Esophagus squamous epithelium (tissue), 5 donors: ENCODE measurements at regions not wholly inside any gene's neighbourhood (a gene's known extent, or its start where the extent isn't known, plus 50 kb on each side); places are given as distances from the start of the nearest gene placed in this dataset.

Source experiments
- DNase-seq: peaks from one replicate; lab custom pipeline; 2025; lab: John Stamatoyannopoulos, UW
- H3K27ac ChIP-seq, 4 donors: fragments of 200-600 bp; sonication (generic); one replicate each; pipeline ENCODE4 v1.5.1; 2016 to 2019; ENCODE audit warnings: mild to moderate bottlenecking in 1 of 4
- H3K27me3 ChIP-seq, 4 donors: fragments of 200-600 bp; sonication (generic); 1 replicate in 3 of 4; 2 replicates in 1 of 4; pipeline versions ENCODE4 v1.5.1 to v1.6.0; 2017 to 2021; ENCODE audit warnings: antibody characterized with exemption in 1 of 4
- H3K36me3 ChIP-seq, 3 donors: fragments of 200-600 bp; sonication (generic); one replicate each; pipeline ENCODE4 v1.5.1; 2016 to 2019
- H3K4me1 ChIP-seq, 3 donors: fragments of 200-600 bp; sonication (generic); one replicate each; pipeline ENCODE4 v1.5.1; 2017 to 2019
- H3K4me3 ChIP-seq, 4 donors: fragments of 200-600 bp; sonication (generic); 1 replicate in 3 of 4; 2 replicates in 1 of 4; pipeline ENCODE4 v1.5.1; 2016 to 2019; ENCODE audit warnings: mild to moderate bottlenecking in 2 of 4, moderate library complexity in 1 of 4
- H3K9me3 ChIP-seq, 3 donors: fragments of 200-600 bp; sonication (generic); one replicate each; pipeline ENCODE4 v1.5.1; 2016 to 2019
- CTCF ChIP-seq, 6 experiments: fragments of 450-650 bp in 4 of 6; fragments of 200-600 bp in 2 of 6; sonication (generic) in 2 of 6; IDR thresholded peaks; one replicate each; pipeline ENCODE4 v1.5.1; 2016 to 2019; ENCODE audit warnings: antibody characterized with exemption in 6 of 6, mild to moderate bottlenecking in 4 of 6, moderate library complexity in 4 of 6
- POLR2A ChIP-seq, 4 donors: fragments of 450-650 bp; IDR thresholded peaks; one replicate each; pipeline ENCODE4 v1.6.1; 2017; ENCODE audit warnings: antibody characterized with exemption in 4 of 4, mild to moderate bottlenecking in 4 of 4, moderate library complexity in 3 of 4
- WGBS, 2 donors: methylation state at CpG; one replicate each; pipeline ENCODE4 v1.1.5; 2018; 5-methylcytosine and 5-hydroxymethylcytosine counted together
- intact Hi-C: fragments of 100-400 bp; cut with DNase I; formaldehyde crosslinking; loops from one replicate; pipeline ENCODE4 v1.15.0; 2022
- donor health status: DM: yes; HTN: yes; CAD: no.

- Histone ChIP-seq H3K9me3 (no peaks in the 10 kb centered on the region), H3K27ac (no peak overlapping the region), H3K27me3 (no peaks in the 10 kb centered on the region), H3K4me1 (no peaks in the 10 kb centered on the region), H3K4me3 (no peak overlapping the region), H3K36me3 (no peaks in the 10 kb centered on the region)
- intact Hi-C loops: no loop called here
- no peak for DNase-seq
- TF ChIP-seq CTCF (IDR thresholded peaks at IDR 0.05): no peak
- TF ChIP-seq POLR2A (IDR thresholded peaks at IDR 0.05): no peak
- 15 to 49% methylated on average over 4 of the region's 4 CpGs for WGBS, 2 donors
Observed at GRCh38 chr9:1156794-1157550, 106.8 kb downstream of the DMRT2 start.

- TF ChIP-seq POLR2A (IDR thresholded peaks at IDR 0.05) (no peak), CTCF (IDR thresholded peaks at IDR 0.05) (no peak)
- intact Hi-C loops: no loop called here
- DNase-seq: no peak
Observed at GRCh38 chr9:1157836-1158235, 107.7 kb downstream of the DMRT2 start.

GRCh38 chr9:1170918-1171317, 120.8 kb downstream of the DMRT2 start:
- 86 to 88% methylated on average over 3 of the region's 3 CpGs for WGBS, 2 donors

More at GRCh38 chr9:1157836-1158235, 107.7 kb downstream of the DMRT2 start:
- WGBS, 2 donors: 50% methylated on average over 1 of the region's 1 CpG
- Histone ChIP-seq H3K4me3 (no peak overlapping the region), H3K27me3 (no peaks in the 10 kb centered on the region), H3K27ac (no peak overlapping the region), H3K9me3 (no peaks in the 10 kb centered on the region), H3K4me1 (no peaks in the 10 kb centered on the region), H3K36me3 (no peaks in the 10 kb centered on the region)

GRCh38 chr9:1171546-1171945, 121.4 kb downstream of the DMRT2 start:
- no peaks in the 10 kb centered on the region for H3K27me3 ChIP-seq
- intact Hi-C loops: no loop called here
- no peaks in the 10 kb centered on the region for H3K9me3 ChIP-seq
- 52 to 55% methylated on average over 5 of the region's 5 CpGs for WGBS, 2 donors
- DNase-seq: no peak
- no peaks in the 10 kb centered on the region for H3K36me3 ChIP-seq
- TF ChIP-seq CTCF (IDR thresholded peaks at IDR 0.05) (no peak), POLR2A (IDR thresholded peaks at IDR 0.05) (no peak)
- H3K27ac ChIP-seq: no peak overlapping the region
- no peak overlapping the region for H3K4me3 ChIP-seq
- H3K4me1 ChIP-seq: no peaks in the 10 kb centered on the region

More at GRCh38 chr9:1170918-1171317, 120.8 kb downstream of the DMRT2 start:
- DNase-seq: no peak
- intact Hi-C loops: no loop called here
- TF ChIP-seq POLR2A (IDR thresholded peaks at IDR 0.05): no peak
- no peak for TF ChIP-seq CTCF (IDR thresholded peaks at IDR 0.05)
- Histone ChIP-seq H3K27me3 (no peaks in the 10 kb centered on the region), H3K9me3 (no peaks in the 10 kb centered on the region), H3K27ac (no peak overlapping the region), H3K36me3 (no peaks in the 10 kb centered on the region), H3K4me3 (no peak overlapping the region), H3K4me1 (no peaks in the 10 kb centered on the region)

- no peak for TF ChIP-seq POLR2A (IDR thresholded peaks at IDR 0.05)
- DNase-seq: no peak
- no peaks in the 10 kb centered on the region for H3K36me3 ChIP-seq
- no peaks in the 10 kb centered on the region for H3K9me3 ChIP-seq
- H3K4me1 ChIP-seq: no peaks in the 10 kb centered on the region
- intact Hi-C loops: no loop called here
- H3K4me3 ChIP-seq: no peak overlapping the region
- H3K27ac ChIP-seq: no peak overlapping the region
- 16 to 50% methylated on average over 1 to 3 of the region's 3 CpGs for WGBS, 2 donors
- no peaks in the 10 kb centered on the region for H3K27me3 ChIP-seq
Observed at GRCh38 chr9:1173211-1173610, 123.1 kb downstream of the DMRT2 start.
